GM23248 (cell line): ENCODE measurements at regions not wholly inside any gene's neighbourhood (a gene's known extent, or its start where the extent isn't known, plus 50 kb on each side); places are given as distances from the start of the nearest gene placed in this dataset.

Experiments used
- DNase-seq: peaks from one replicate; pipeline ENCODE4 v3.0.0-alpha.2; 2015
- H2AFZ ChIP-seq: fragments of 200-600 bp; sonication (generic); 2 replicates; pipeline ENCODE4 v1.6.1; 2016; ENCODE audit warnings: antibody characterized with exemption
- H3F3A ChIP-seq: fragments of 200-600 bp; sonication (generic); 2 replicates; pipeline ENCODE4 v1.6.1; 2016; ENCODE audit warnings: mild to moderate bottlenecking, antibody characterized with exemption, mixed run types; ENCODE audit not compliant: insufficient read depth
- H3K27ac ChIP-seq: fragments of 200-600 bp; sonication (generic); 2 replicates; pipeline ENCODE4 v1.5.1; 2016; ENCODE audit warnings: mild to moderate bottlenecking
- H3K27me3 ChIP-seq: fragments of 200-600 bp; sonication (generic); replicated peaks from 2 replicates; pipeline ENCODE4 v1.6.1; 2016; ENCODE audit warnings: mild to moderate bottlenecking; ENCODE audit not compliant: insufficient read depth
- H3K36me3 ChIP-seq: fragments of 200-600 bp; sonication (generic); 2 replicates; pipeline ENCODE4 v1.6.1; 2016; ENCODE audit warnings: low read depth, mild to moderate bottlenecking
- H3K4me1 ChIP-seq: fragments of 200-600 bp; sonication (generic); 2 replicates; pipeline ENCODE4 v1.6.1; 2016; ENCODE audit warnings: mild to moderate bottlenecking; ENCODE audit not compliant: insufficient read depth
- H3K4me2 ChIP-seq: fragments of 200-600 bp; sonication (generic); one replicate; pipeline ENCODE4 v1.6.1; 2016; ENCODE audit warnings: mild to moderate bottlenecking; ENCODE audit not compliant: unreplicated experiment
- H3K4me3 ChIP-seq: fragments of 200-600 bp; sonication (generic); 2 replicates; pipeline ENCODE4 v1.5.1; 2016; ENCODE audit warnings: mild to moderate bottlenecking
- H3K79me2 ChIP-seq: fragments of 200-600 bp; sonication (generic); 2 replicates; pipeline ENCODE4 v1.6.1; 2016; ENCODE audit warnings: mild to moderate bottlenecking; ENCODE audit not compliant: insufficient read depth
- H3K9ac ChIP-seq: fragments of 200-600 bp; sonication (generic); 2 replicates; pipeline ENCODE4 v1.6.1; 2016; ENCODE audit warnings: mild to moderate bottlenecking
- H3K9me2 ChIP-seq: fragments of 200-600 bp; sonication (generic); 2 replicates; pipeline ENCODE4 v1.6.1; 2016; ENCODE audit warnings: mixed run types, mild to moderate bottlenecking, moderate library complexity; ENCODE audit not compliant: insufficient read depth
- H3K9me3 ChIP-seq: fragments of 200-600 bp; sonication (generic); one replicate; pipeline ENCODE4 v1.6.1; 2017; ENCODE audit warnings: low read depth
- H4K20me1 ChIP-seq: fragments of 200-600 bp; sonication (generic); 2 replicates; pipeline ENCODE4 v1.6.0; 2016; ENCODE audit not compliant: insufficient read depth
- EZH2 ChIP-seq: fragments of 200-600 bp; sonication (generic); IDR thresholded peaks from 2 replicates; pipeline ENCODE4 v1.6.1; 2018; ENCODE audit warnings: antibody characterized with exemption, mild to moderate bottlenecking; ENCODE audit not compliant: insufficient read depth, poor library complexity, severe bottlenecking
- EZH2phosphoT487 ChIP-seq: fragments of 200-600 bp; sonication (generic); IDR thresholded peaks from 2 replicates; pipeline ENCODE4 v1.6.1; 2018; ENCODE audit warnings: antibody characterized with exemption, moderate library complexity, mild to moderate bottlenecking, low read depth; ENCODE audit not compliant: insufficient read depth
- WGBS, 2 experiments: methylation state at CpG; one replicate each; pipeline ENCODE4 v1.1.6; 2015 to 2017; ENCODE audit warnings: low lambda C conversion rate in 2 of 2, low coverage in 1 of 2; ENCODE audit errors: missing lambda C conversion rate in 2 of 2; 5-methylcytosine and 5-hydroxymethylcytosine counted together
- in situ Hi-C: fragments of 300-500 bp; cut with MboI; formaldehyde crosslinking; loops from 2 replicates; pipeline ENCODE4 v1.15.0; 2020

DNA sequence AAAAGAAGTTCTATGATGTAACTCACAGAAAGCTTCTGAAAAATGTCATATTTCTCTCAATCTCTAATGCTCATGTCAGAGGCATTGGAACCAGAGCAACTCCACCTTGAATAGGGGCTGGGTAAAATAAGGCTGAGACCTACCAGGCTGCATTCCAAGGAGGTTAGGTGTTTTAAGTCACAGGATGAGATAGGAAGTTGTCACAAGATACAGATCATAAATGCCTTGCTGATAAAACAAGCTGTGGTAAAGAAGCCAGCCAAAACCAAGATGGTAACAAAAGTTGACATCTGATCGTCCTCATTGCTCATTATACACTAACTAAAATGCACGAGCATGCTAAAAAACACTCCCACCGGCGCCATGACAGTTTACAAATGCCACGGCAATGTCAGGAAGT lies 411.1 kb upstream of the GRIA1 start:
- Histone ChIP-seq H3K9me2 (no peaks in the 10 kb centered on the region), H3K4me2 (no peak overlapping the region), H3K79me2 (no peaks in the 10 kb centered on the region), H3K27me3 (no peaks in the 10 kb centered on the region), H3K4me3 (no peak overlapping the region), H2AFZ (no peak overlapping the region), H3F3A (no peaks in the 10 kb centered on the region), H3K9ac (no peak overlapping the region), H3K9me3 (no peaks in the 10 kb centered on the region), H4K20me1 (no peaks in the 10 kb centered on the region), H3K27ac (no peak overlapping the region), H3K36me3 (no peaks in the 10 kb centered on the region), H3K4me1 (no peaks in the 10 kb centered on the region)
- TF ChIP-seq EZH2phosphoT487 = no peak
- TF ChIP-seq EZH2 = no peak
- no peak for DNase-seq
- in situ Hi-C loops = no loop called here
- WGBS, 2 experiments = 32 to 39% methylated on average over 5 of the region's 5 CpGs

DNA sequence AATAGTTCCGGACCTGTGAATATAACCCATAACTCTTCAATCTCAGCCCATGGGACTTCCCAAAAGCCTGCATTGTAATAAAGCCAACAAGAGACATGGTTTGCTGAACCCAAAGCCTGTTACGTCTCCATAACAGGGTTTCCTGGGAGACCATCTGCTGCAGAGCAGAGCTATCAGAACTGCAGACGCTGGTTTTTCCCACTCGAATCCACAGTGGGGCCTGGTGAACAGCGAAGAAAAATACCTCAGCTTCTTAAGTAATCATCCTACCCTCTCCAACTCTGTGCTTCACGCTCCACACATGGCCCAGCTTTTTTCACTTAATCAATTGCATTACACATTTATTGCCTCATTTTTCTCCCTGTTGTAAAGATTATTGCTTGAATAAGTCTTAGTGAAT lies 409.5 kb upstream of the GRIA1 start:
- 5 to 9% methylated on average over 6 of the region's 6 CpGs for WGBS, 2 experiments
- Histone ChIP-seq H3F3A (no peaks in the 10 kb centered on the region), H3K4me1 (no peaks in the 10 kb centered on the region), H3K79me2 (no peaks in the 10 kb centered on the region), H2AFZ (no peak overlapping the region), H3K36me3 (no peaks in the 10 kb centered on the region), H3K9me3 (no peaks in the 10 kb centered on the region), H3K27me3 (no peaks in the 10 kb centered on the region), H3K4me3 (no peak overlapping the region), H3K9me2 (no peaks in the 10 kb centered on the region), H3K4me2 (no peak overlapping the region), H3K9ac (no peak overlapping the region), H4K20me1 (no peaks in the 10 kb centered on the region), H3K27ac (no peak overlapping the region)
- no peak for DNase-seq
- no peak for TF ChIP-seq EZH2phosphoT487
- TF ChIP-seq EZH2 = no peak
- in situ Hi-C loops = no loop called here

DNA sequence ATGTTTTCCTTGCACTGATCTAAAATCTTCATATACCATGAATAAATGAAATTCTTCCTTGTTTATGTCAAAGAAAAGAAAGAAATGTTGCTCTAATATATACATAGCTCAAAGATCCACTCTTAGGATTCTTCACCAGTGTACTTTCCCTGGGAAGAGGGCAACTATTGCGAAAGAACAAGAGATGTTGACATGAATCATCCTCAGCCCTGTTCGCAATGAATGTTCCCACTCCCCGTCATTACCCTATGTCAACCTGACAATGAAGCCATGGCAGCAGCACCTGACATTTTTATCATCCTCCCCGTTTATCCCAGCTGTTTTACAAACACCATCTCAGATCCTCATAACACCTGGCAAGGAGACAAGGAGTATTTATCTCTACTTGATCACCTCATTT lies 409.1 kb upstream of the GRIA1 start:
- no peak for TF ChIP-seq EZH2
- TF ChIP-seq EZH2phosphoT487 = no peak

DNA sequence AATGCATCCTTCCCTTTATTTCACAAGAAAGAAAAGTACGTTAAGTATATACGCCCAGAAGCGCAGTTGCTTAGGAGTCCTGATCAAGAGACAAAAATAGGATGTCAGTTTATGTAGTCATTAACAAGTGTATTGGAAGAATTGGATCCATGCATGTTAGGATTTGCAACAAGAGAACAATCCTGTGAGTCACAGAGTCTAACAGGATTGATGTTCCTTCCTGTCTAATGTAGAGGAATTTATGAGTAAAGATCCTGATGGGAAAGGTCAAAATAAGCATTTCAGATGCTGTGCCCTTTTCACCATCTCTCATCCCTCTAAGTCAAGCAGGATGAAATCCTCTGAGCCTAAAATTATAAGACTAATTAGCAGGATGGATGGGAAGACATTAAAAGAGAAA lies 406.0 kb upstream of the GRIA1 start:
- no peak for DNase-seq
- Histone ChIP-seq H2AFZ (no peak overlapping the region), H3K4me3 (no peak overlapping the region), H3K9me3 (no peaks in the 10 kb centered on the region), H3K9ac (no peak overlapping the region), H3F3A (no peaks in the 10 kb centered on the region), H3K4me2 (no peak overlapping the region), H3K27me3 (no peaks in the 10 kb centered on the region), H3K9me2 (no peaks in the 10 kb centered on the region), H3K79me2 (no peaks in the 10 kb centered on the region), H3K36me3 (no peaks in the 10 kb centered on the region), H3K27ac (no peak overlapping the region), H4K20me1 (no peaks in the 10 kb centered on the region), H3K4me1 (no peaks in the 10 kb centered on the region)
- WGBS, 2 experiments = 54 to 80% methylated on average over 3 of the region's 3 CpGs
- in situ Hi-C loops = no loop called here
- TF ChIP-seq EZH2phosphoT487 (no peak), EZH2 (no peak)

More for the DNA sequence above, 409.1 kb upstream of the GRIA1 start:
- no peaks in the 10 kb centered on the region for H3K79me2 ChIP-seq
- H4K20me1 ChIP-seq = no peaks in the 10 kb centered on the region
- no peaks in the 10 kb centered on the region for H3K27me3 ChIP-seq
- no peaks in the 10 kb centered on the region for H3K9me2 ChIP-seq
- no peak overlapping the region for H3K4me3 ChIP-seq
- no peak overlapping the region for H2AFZ ChIP-seq
- in situ Hi-C loops = no loop called here
- H3K36me3 ChIP-seq = no peaks in the 10 kb centered on the region
- WGBS, 2 experiments = 8 to 12% methylated on average over 4 of the region's 4 CpGs
- no peaks in the 10 kb centered on the region for H3K4me1 ChIP-seq
- H3K9me3 ChIP-seq = no peaks in the 10 kb centered on the region
- no peak overlapping the region for H3K9ac ChIP-seq
- H3K27ac ChIP-seq = no peak overlapping the region
- no peak for DNase-seq
- no peaks in the 10 kb centered on the region for H3F3A ChIP-seq
- H3K4me2 ChIP-seq = no peak overlapping the region

DNA sequence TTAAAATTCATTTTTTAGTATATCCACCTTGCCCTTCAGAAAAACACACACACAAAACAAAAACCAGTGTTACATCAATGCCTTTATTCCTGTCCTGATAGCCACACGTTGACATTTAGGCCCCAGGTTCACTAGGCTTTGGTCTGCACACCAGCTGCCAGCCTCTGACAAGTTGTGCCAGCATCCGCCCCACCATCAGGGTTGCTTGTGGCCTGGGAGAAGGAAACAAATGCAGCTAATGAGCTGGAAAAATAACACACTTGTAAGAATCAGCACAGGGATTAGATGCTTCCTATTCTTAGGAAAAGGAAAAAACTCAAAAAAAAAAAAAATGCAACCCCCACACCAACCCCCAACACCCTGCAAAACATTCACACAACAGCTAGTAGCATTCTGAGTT lies 404.0 kb upstream of the GRIA1 start:
- in situ Hi-C loops = no loop called here
- no peaks in the 10 kb centered on the region for H3K9me3 ChIP-seq

More for the DNA sequence above, 404.0 kb upstream of the GRIA1 start:
- Histone ChIP-seq H3K9me2 (no peaks in the 10 kb centered on the region), H3K27me3 (no peaks in the 10 kb centered on the region), H3K4me1 (no peaks in the 10 kb centered on the region), H3K36me3 (no peaks in the 10 kb centered on the region), H3K27ac (no peak overlapping the region), H3K79me2 (no peaks in the 10 kb centered on the region), H2AFZ (no peak overlapping the region), H4K20me1 (no peaks in the 10 kb centered on the region), H3K9ac (no peak overlapping the region), H3K4me3 (no peak overlapping the region), H3F3A (no peaks in the 10 kb centered on the region), H3K4me2 (no peak overlapping the region)
- no peak for TF ChIP-seq EZH2phosphoT487
- no peak for TF ChIP-seq EZH2
- DNase-seq = no peak
- 5 to 9% methylated on average over 2 of the region's 2 CpGs for WGBS, 2 experiments
